Activated naive CD8-positive, alpha-beta T cell treated with anti-CD3 and anti-CD28 coated beads, Interleukin-2, amount 50 U/mL, for 16 hours (primary cell): ENCODE measurements at regions not wholly inside any gene's neighbourhood (a gene's known extent, or its start where the extent isn't known, plus 50 kb on each side); places are given as distances from the start of the nearest gene placed in this dataset.
A peak's percentile ranks its signal among the peaks of the same experiment; 100 is the strongest.
"Not testable (repeated sequence)": the region's sequence is repeated elsewhere in the genome, so short reads cannot be mapped to it uniquely, and the experiment has no call there.

ENCODE experiments used
- DNase-seq: peaks from one replicate; pipeline ENCODE4 v3.0.0-alpha.2; 2020; ENCODE audit warnings: low read depth, low spot score

GRCh38 chr4:3879681-3880614, 113.8 kb downstream of the ADRA2C start:
- no peak for DNase-seq

DNA sequence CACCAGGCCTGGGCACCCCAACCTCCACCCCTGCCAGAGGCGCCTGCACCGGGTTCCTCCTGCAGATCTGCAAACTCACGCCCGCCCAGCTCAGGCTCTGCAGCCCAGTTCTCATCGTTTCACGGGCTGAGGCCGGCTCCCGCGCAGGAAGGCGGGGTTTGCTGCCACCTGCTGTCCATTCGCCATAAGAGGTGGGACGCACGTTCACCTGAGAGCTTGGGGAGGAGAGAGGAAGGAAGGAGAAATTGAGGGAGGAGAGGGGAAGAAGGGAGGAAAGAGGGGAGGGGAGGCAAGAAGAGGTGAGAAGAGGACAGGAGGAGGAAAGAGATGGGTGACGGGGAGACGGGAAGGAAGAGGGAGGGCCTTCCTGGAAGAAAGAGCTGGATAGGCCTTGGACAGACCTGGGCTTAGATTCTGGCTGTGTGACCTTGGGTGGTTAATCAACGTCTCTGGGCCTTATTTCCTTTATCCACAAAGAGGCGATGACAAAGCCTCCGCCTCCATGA, 114.5 kb downstream of the ADRA2C start:
- peak; percentile 41 for DNase-seq

DNA sequence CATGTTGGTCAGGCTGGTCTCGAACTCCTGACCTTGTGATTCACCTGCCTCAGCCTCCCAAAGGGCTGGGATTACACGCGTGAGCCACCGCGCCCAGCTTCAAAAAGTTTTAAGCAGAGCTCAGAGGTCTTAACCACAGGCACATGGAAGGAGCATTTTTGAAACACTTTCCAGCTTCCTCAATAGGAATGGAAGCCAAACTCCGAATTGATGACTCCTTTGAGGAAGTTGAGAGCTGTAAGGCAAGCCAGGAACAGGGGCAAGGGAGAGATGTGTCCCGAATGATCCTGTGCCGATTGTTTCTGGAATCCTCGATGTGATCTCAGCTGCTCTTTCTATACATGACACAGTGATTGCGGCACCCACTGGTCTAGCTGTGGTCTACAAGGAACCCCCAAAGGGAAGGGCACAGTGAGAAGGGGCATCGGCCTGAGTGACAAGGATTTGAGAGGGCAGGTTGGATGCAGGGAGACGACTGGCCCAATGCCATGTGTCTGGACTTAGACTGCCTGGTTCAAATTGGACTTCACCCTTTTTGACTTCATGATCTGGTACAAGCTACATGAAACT, 116.2 kb downstream of the ADRA2C start:
- not testable (repeated sequence) for DNase-seq

DNA sequence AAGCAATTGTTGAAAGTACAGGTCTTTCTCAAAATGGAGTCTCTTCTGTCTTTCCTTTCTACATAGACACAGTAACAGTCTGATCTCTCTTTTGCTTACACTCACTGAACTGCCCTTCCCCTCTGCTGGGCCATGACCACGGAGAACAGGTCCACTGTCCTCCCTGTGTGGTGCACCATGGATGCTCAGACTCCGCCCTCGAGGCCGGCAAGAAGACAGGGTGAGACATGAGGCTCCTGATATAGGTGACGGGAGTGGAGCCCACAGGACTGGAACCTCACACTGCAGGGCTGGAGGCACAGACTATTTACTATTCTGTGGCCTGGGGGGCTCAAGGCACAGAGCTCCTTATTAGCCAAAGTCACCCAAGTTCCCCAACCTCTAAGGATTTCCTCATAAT, 118.1 kb downstream of the ADRA2C start:
- DNase-seq: not testable (repeated sequence)

- not testable (repeated sequence) for DNase-seq
These were observed 127.4 kb downstream of the ADRA2C start for GRCh38 chr4:3893590-3893989.

DNA sequence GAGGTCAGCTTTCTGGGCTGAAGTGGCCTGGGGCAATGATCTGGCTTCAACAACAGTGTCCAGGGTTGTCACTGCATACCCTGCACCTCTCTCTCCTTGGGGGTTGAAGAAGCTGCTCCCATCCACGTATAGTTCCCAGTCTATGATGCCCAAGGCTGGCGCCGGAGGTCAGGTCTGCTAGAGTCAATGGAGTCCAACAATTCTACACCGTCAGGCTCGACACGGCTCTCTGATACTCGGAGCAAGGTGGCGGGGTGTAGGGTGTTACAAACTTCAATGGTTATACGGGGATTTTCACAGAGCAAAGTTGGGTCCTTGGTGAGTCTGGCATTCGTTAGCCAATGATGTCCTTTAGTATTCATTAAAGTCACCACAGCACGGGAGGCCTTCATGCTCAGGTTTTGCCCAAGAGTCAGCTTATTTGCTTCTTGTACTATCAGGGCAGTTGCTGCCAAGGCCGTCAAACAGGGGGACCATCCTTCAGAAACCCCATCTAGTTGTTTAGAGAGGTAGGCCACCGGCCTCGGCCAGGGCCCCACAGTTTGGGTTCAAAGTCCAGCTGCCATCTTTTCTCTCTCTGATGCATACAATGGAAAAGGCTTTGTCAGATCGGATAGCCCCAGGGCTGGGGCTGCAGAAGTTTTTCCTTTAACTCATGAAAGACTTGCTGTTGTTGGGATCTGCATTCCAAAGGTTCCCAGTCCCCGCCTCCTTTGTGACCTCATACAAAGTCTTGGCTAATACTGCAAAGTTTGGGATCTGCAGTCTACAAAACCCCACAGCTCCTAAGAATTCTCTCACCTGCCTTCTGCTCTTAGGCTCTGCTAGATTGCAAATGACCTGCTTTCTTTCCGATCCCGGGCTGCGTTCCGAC, 128.1 kb downstream of the ADRA2C start:
- not testable (repeated sequence) for DNase-seq

GRCh38 chr4:3896441-3896840, 130.3 kb downstream of the ADRA2C start:
- DNase-seq: no peak

- DNase-seq: not testable (repeated sequence)
These were observed 130.8 kb downstream of the ADRA2C start for GRCh38 chr4:3896871-3897578.

DNA sequence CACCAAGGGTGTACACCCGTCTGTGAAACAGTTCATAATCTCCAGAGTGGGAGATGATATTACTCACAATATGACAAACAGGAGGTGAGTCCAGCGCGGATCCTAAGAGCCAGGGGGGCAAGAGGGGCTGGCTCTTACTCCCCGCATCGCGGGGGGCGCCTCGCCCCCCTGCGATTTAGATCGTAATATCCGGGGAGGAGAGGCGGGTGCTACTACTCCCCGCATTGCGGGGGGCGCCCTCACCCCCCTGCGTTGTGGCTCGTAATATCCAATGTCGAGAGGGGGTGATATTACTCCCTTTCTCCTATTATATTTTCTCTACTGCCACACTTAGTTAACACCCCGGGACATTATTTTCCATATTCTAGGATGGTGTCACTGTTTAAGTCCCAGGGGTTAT, 131.9 kb downstream of the ADRA2C start:
- no peak for DNase-seq

DNA sequence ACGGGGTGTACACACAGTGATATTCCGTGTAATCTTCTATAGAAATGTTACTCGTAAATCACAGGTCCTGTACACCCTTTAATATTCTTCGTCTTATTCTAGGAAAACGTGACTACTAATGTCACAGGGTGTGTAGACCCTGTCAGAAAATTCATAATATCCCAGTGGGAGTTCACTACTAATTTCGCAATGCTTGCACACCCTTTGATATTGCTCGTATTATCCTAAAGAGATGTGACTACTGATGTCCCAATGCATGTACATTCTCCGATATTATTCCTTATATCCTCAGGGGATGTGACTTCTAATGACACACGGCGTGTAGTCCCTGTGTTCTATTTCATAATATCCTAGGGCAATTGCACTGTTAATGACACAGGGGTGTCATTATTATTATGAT, 132.7 kb downstream of the ADRA2C start:
- DNase-seq: not testable (repeated sequence)

- DNase-seq: not testable (repeated sequence)
These were observed 138.2 kb downstream of the ADRA2C start for GRCh38 chr4:3904264-3904955.

DNA sequence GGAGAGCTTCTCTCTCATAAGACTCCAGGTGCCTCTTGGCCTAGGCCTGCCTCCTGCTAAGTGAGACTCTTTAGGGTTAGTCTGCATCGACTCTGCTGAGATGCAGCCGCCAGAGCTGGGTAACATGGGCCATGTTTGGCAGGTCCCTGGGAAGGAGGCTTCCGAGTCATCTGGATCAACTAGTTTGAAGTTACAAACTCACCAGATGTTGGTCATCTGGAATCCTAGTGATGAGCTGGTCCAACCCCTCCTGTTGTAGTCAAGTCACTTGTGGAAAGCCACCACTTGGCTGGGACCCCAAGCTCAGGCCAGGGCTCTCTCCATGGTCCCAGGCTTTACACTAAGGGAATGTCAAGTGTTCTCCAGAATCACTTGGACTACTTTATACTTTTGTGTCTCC, 143.4 kb downstream of the ADRA2C start:
- DNase-seq: not testable (repeated sequence)

- not testable (repeated sequence) for DNase-seq
These were observed 144.2 kb downstream of the ADRA2C start for GRCh38 chr4:3910161-3910950.

DNA sequence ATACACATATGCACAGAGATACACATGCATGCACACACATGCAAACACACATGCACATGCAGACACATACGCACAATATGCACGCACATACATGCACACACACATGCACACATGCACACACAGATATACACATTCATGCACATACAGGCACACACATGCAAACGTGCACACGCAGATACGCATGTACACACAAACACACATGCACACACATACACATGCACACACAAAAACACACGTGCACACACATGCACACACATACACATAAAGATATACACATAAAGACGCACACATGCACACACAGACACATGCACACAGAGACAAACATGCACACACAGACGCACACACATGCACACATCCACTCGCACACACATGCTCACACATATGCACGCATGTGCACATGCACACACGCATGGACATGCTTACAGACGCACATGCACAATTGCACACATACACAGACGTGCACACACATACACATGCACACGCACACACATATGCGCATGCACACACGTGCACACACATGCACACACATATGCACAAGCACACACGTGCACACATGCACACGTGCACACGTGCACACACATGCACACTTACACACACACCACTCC, 145.2 kb downstream of the ADRA2C start:
- no peak for DNase-seq

DNA sequence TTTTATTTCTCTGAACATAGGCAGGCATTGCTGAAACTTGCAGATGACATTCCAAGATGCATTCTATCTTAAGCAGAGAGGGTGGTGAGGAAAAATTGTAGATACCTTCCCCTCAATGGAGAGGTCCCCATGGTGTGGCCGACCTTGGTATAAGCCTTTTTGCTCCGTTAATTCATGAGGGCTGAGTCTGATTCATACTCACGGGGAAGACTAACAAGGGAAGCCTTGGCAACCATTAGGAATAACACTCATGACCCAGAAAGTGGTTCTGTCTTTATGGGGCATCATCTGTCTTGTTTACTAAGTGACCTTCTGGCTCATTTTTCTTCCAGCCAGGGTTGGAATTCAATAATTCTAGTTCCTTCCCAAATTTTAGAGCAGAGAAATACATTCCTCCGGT, 148.3 kb downstream of the ADRA2C start:
- DNase-seq: not testable (repeated sequence)

DNA sequence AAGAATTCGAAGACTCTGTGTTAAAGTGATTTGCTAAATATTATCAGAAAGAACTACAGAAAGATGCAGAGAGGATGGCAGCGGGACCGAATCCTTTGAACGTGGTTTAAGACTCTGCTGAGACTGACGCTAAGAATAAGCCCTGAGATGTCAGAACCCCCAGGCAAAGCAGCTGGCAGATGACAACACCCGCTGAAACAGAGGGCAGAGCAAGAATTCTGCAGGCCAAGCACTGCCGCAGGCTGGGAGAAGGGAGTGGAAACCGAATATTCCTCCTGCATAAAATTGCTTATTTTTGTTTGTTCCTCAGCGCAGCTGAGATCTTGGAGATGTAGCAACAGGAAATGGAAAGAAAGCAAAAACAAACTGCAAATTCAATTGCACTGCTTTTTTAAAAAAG, 153.3 kb downstream of the ADRA2C start:
- not testable (repeated sequence) for DNase-seq

- not testable (repeated sequence) for DNase-seq
These were observed 155.7 kb downstream of the ADRA2C start for GRCh38 chr4:3921902-3922301.

DNA sequence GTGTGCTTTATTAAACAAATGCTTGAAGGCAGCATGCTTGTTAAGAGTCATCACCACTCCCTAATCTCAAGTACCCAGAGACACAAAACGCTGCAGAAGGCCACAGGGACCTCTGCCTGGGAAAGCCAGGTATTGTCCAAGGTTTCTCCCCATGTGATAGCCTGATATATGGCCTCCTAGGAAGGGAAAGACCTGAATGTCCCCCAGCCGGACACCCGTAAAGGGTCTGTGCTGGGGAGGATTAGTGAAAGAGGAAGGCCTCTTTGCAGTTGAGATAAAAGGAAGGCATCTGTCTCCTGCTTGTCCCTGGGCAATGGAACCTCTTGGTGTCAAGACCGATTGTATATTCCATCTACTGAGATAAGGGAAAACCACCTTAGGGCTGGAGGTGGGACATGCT, 159.7 kb downstream of the ADRA2C start:
- DNase-seq: not testable (repeated sequence)

GRCh38 chr4:3926271-3926670, 160.1 kb downstream of the ADRA2C start:
- DNase-seq: not testable (repeated sequence)
